Myocyte (in vitro differentiated cells): ENCODE measurements at regions not wholly inside any gene's neighbourhood (a gene's known extent, or its start where the extent isn't known, plus 50 kb on each side); places are given as distances from the start of the nearest gene placed in this dataset.
A peak's percentile ranks its signal among the peaks of the same experiment; 100 is the strongest.

ENCODE experiments used
- DNase-seq: peaks from one replicate; pipeline ENCODE4 v3.0.0-alpha.2; 2012; ENCODE audit warnings: low read depth

DNA sequence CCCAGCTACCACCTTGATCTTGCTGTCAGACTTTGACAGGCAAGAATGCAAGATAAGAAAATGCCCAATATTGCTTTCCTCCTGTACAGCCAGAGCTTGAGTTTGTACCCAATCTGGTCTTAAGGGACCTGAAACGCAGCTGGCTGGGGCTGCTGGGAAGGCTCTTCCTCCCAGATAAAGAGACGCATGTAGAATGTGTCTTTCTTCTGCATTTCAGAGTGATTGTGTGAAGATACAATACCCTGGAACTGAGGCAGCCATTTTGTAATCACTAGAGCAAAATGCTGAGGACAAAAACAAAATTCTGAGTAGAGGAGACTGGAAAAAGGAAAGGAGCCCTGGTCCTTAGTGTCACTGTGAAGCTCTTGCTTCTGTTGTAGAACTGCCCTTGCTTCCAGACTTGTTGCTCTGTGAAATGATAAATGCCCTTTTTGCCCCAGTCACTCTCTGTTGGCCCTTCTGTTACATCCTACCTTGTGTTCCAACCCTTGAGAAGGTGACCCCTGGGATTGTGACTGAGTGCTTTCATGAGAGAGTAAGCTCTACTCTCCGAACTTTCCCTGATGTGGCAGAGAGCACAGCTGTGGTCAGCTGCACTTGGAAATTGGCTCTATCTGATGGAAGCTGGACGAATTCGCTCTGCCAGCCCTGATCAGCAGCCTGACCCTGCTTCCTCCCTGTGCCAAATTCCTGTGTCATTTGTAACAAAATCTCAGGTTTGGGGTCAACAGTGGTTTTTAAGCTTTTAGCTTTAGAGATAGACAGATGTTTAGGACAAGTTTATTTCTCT, 137.4 kb upstream of the RBMS1 start:
- peak; percentile 47 for DNase-seq

DNA sequence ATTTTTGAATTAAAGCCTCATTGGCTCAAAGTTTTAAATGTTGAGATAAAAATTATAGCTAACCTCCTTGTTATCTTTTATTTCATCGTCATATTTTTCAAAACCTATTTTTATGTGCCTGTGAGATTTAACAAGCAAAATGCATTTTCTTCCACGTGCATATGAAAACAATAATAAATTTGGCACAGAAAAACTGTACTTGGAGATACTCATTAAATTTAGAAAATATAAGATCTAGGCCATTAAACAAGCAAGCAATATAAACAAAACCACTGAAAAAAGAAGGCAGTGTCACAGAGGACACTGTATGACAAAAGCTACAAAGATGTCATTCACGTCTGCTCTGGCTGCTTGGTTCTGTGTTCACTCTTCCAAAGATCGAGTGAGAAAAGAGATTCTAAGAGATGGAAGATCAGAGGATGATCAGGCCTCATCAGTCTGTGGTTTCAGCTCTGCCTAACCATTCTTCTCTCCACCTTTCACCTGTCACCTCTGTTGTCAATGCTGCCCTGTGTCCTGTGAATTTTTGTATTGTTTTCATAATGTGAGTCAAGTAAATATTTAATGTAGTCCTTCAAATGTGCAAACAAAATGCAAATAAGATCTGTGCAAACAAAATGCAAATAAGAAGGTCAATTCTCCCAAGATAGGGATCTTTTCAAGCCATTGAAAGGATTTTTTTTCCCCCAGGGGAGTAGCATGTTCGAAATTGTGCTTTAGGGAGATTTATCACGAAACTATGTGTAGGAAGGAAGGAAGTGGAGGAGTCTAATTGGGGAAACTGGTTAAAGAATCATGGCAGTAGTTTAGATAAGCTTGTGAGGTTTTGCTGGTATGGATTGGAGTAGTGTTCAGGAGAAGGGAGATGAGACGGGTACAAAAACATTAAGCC, 138.7 kb upstream of the RBMS1 start:
- DNase-seq = no peak

DNA sequence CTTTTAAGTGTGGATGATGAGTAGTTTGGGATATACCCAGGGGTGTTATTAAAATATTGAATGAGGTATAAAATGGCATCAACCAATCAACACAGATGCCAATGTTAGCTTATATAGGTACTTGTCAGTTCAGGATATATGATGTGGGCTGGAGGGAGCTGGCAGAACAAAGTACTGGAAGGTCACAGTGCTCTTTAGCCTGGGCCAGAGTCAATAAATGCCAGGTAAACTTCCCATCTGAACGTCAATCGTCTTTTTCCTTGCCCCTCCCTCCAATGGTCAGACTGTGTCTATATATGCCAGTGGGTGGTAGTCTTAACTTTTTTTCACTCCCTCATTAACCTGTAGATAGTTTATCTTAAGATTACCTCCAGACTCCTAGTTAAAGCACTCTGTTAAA, 140.8 kb upstream of the RBMS1 start:
- DNase-seq = no peak

DNA sequence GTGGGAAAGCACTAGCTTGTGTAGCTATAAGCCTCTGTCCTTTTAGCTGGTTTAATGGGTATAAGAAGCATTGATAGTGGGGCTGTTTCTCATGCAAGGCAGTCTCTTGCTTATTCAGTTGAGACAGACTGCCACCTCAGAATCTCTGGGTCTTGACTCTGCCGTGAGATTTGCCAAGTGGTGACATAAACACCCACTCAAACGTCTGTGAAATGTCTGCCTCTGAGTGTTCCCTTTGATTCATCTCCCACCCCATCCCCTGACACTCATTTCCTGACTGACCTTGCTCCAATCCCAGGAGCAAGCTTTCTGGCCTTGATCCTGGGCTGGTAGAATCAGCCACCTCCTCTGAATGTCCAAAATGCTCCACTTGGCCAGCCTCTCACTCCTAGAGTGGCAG, 141.9 kb upstream of the RBMS1 start:
- no peak for DNase-seq

DNA sequence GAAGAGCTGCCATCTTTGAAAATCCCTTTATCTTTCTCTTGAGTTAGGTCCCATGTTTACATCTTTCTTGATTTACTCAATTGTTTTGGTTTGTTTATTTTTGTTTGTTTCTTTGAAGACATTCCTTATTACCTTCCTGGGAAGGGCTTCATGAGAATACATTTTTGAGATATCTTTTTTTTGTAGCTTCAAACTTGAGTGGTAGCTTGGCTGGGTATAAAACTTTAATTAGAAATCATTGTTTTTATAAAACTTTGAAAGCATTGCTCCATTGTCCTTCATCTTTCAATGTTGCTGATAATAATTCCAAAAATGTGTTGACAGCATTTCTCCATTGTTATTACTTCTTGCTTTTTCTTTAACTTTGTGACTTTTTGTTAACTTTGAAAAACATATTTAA, 145.9 kb upstream of the RBMS1 start:
- DNase-seq = no peak

DNA sequence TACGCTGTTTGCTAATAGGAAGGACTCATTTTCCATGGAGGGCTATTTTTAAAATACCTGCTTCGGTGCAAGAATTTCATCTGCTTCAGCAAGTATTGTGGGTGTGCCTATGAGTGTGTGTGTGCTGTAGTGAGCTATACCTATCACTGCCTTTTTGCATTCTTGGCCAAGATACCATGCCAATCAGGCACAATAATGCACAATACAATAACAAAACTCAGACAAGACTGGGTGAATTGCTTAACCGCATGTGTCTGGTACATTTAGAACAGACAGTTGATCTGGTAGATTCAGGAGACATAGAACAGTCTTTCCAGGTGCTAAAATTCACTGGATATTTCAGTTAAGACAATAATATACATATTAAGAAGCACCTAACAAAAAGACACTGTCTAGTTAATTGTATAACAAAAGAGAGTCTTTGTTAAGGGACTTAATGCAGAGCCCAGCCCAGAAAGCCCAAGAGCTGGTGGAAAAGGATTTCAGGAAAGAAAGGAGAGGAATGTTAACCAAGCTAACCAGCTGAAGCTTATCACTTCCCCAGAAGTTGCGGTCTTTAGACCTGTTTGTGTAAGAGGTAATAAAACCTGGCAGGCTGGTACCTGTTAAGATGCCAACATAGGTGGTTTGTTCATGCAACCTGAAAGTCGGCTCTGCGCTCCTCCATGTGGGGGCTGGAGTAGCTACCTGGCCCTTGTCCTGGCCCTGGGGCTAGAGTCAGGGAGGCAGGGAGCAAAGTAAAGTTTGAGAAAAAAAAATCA, 153.3 kb upstream of the RBMS1 start:
- DNase-seq = no peak

DNA sequence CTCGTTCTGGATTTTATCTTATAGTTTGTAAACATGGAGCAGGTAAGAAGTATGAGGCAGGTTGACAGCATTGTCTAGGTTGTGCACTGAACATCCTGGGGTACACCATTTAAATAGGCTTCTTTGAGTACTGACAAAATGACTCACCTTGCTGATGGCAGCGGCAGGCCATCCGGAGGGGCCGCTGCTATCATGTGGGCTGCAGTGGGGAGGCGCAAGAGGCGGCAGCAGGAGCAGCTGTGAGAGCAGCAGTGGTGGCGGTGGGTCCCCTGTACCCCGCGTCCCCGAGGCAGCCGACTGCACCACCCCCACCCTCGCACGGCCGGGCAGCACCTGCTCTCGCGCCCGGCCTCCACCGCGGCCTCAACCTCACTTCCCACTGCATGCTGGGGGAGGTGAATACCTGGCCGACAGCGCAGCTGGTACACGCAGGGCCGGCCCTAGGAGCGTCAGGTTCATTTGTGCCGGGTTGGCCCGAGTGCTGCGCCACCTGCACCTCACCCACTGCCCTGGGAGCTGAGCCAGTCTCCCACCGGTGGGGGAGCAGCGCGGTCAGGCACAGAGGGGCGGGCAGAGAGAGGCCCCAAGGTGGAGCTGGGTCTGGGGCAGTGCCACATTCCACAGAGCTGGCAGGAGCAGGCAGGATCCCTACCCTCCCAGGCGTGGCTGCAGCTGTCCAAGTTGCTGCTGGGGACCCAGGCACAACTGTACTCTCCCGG, 154.5 kb upstream of the RBMS1 start:
- peak; percentile 48 for DNase-seq

DNA sequence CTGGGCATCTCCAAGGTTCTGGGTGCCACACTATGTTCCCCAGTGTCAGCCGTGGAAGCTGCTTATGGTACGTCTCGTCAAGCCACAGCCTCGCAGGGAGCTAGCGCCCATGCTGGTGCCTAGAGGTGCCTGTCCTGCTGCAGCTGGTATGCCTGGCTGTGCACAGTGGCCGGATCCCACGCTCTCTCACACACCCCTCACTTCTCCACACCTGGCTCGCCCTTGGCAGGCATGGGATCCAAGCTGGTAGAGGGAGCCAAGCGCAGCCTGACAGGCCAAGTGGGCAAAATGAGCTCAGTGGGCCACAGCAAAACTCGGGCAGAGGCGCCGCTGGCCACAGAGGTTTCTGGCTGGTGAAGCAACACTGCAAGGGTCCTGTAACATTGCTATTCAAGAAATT, 156.1 kb upstream of the RBMS1 start:
- DNase-seq = no peak

DNA sequence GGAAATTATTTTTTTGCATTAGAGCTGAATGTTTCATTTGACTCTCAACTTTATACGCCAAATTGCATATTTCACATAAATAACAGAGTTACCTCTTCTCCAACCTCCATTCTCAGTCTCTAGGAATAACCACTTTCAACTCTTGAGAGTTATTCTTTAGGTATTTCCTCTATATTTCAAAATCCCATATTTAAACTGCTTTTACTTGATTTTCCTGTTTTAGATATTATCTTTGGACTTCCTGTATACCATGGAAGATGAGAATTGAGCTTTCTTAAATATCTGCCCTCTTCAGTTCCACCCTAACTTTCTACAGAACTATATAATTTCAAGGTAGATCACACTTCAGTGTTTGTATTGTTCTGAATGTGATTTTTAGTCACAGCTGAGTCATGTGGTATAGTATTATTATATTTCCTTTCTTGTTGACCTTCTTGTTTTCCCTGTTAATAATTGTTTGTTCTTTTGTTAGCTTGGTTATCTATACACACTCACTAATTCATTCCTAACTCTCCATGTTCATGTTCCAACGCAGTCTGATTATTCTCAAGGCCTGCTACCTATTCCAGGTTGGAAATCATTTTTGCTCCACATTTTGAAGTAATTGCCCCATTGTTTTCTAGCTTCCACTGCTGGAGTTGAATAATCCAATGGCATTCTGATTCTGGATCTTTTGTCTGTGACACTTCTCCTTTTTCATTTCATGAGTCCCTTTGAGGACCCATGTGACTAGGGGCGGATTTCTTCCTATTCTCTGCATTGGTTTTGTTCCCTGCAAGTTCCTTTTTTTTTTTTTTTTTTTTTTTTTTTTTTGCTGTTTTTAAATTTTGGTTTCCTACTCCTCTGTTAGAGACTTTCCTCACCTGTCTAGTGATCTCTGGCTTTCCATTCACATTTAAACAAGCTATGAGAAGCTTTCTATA, 156.8 kb upstream of the RBMS1 start:
- no peak for DNase-seq

DNA sequence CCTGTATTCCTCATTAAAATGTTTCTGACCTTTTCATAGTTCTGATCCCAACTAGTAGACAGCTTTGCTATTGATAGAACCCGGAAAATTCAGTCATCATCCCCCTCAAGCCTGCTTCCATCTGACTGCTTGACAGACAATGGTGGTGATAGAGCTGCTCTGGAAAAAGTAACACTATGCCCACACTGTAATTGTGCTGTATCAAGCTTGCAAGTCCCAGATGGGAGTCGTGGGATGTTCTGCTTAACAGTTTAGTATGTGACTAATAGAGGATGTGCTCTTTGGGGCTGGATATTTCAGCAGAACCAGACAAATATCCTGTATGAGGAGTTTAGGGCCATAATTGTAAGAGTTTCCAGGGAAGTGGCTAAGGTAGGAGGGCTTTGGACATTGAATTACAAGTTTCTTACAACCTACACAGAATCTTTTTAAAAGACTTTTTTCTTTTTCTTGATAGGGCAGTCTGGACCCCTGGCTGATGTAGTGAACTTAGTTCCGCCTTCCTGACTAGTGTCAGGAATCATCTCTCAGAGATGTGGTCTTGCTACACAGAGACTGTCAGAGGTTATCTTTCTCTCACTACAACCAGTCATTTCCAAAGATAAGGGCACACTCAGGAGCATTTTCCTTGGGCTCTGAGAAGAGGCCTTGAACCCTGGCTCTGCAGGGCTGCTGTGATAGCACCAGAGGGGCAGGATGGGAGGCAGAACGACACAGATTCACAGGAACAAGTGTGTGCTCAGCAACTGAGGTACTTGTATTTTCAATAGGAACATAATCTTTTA, 158.0 kb upstream of the RBMS1 start:
- DNase-seq = no peak

DNA sequence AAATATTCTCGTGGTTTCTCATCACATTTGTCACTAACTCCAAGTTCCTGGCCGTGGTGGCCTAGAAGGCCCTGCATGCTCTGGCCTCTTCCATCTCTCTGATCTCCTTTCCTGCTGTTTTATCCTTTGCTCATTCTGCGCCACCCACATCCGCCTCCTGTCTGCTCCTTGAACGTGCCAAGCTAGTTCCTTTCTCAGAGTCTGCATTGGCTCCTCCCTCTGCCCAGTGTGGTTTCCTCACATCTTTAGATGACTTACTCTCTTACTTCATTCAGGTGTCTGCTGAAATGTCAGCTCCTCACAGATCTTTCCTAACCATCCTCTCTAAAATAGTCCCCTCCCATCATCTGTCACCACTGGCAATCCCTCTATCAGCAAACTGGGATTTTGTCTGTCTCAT, 158.6 kb upstream of the RBMS1 start:
- no peak for DNase-seq

DNA sequence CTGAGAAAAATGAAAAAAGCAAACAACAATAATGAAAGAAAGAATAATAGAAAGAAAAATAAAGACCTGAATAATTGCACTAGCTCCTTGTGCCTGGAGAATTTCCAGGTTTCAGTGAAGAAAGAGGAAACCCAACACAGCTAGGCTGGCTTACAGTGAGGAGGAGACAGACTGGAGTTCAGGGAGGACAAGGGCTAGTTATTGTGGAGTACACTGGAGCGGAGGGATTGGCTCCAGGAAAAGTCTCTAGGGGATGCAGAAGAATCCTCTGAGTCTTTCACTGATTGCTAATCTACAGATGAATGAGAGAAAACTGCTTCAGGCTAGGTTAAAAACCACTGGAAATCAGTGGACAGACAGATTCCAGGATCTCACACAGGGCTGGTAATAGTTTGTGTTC, 163.6 kb upstream of the RBMS1 start:
- DNase-seq = peak; percentile 23

DNA sequence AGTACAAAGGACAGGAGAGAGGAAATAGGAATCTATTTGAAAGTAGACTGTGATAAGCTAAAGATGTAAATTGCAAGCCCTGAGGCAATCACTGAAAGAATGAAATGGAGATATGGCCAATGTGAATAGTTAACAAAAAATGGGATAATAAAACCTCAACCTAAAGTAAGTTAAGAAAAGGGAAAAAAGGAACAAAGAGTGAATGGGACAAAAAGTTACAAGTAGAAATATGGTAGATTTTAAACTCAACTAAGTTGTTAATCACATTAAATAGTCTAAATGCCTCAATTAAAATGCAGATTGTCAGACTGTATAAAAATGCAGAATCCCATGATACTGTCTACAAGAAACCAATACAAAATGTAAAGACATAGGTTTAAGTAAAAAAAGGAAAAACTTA, 165.2 kb upstream of the RBMS1 start:
- no peak for DNase-seq

DNA sequence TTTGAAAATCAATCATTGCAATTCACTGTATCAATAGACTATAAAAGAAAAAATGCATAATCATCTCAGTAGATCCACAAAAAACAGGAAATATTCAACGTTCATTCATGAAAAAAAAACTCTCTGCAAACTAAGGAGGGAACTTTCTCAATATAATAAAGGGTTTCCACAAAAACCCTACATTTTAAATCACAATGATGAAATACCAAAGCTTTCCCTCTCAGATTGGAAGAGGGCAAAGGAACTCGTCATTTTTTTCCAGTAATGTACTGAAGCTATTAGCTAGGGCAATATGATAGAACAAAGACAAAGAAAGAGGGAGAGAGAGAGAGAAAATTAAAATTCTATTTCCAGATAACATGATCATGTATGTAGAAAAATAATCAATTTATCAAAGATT, 167.1 kb upstream of the RBMS1 start:
- no peak for DNase-seq

DNA sequence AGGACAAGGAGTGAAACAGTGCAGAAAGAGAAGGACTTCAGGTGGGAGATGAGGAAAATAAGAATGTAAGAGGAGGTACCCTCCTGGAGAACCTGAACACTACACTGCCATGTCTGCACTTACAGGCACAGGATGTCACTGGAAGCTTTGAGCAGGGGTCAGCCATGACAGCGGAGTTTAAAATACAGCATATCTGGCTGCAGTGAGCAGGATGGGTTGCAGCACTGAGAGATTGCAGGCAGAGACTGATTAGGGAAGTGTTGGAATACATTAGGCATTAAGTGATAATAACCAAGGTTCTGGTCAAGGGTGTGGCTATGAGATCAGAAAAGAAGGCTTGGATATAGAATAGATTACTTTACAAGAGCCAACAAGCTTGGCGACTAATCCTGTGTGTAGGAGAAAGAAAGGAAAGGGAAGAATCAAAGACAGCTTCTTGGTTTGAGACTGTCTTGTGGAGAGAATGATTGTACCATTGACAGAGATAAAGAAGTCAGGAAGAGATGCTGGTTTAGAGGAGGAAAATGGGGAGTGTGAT, 171.1 kb upstream of the RBMS1 start:
- DNase-seq = no peak

DNA sequence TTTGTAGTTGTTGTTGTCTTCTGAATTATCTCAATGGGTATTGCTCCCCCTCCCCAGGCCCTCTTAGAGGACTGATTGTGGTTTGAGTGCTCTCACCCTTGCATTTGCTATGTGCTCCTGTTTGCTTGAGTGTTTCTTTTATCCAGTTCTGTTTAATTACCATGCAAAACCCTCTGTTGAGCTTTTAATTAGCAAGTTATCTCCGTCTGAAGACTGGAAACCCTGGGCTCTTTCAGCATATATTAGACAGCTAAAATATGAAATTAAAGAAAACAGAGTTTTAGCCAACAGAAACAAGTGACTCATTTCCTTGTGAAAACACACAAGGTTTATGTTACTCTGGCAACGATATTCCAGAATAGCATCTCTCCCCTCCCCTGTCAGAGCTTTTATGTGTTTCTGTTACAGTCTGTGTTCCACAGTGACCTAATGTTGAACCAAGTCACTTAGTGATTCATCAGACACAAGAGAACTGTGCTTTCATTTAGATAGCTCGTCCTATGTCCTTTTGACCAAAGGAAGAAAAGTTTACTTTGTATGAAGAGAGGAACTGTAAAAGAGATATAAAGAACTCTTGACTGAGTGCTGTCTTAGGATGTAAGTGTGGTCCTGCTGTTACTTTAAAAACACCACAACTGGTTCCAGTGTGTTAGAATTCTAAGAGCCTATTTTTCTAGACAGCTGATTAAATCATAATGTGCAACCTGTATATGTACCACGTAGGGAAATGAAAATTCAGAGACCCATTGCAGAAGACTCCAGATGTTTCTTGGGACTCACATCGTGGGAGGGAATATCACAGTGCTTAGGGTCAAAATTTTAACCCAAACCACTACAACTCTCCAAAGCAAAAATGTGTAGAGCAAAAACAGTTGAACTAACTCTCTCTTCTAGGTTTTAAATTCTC, 172.8 kb upstream of the RBMS1 start:
- DNase-seq = peak; percentile 86

DNA sequence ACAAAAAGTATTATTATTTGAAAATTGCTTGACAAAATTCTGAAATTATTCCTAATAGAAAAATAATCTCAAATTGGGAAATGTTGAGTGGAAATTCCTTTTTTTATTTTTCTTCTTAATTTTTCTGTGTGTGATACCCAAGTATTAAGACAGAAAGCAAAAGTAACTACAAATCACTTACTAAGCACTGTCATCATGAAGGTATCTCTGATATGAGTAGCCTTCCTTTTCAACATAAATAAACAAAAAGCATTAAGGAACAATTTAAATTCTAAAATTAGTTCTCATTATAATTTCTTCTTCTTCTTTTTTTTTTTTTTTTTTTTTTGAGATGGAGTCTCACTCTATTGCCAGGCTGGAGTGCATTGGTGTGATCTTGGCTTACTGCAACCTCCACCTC, 174.2 kb upstream of the RBMS1 start:
- DNase-seq = no peak

DNA sequence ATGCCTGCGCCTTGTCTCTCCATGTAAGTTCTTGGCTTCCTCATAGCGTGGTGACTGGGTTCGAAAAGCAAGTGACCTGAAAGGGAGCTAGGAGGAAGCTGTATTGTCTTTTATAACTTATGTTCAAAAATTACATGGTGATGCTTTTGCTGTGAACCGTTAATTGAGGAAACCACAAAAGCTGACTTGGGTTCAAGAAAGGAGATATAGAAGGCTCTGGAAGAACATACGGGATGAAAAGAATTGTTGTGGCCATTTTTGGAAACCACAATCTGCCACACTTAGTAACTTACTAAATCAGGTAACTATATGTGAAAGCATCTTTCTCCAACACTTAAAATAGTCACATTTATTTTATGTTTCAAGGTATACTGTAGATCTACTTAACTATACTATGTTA, 177.0 kb upstream of the RBMS1 start:
- no peak for DNase-seq
